22Rv1 (cell line): ENCODE measurements at regions not wholly inside any gene's neighbourhood (a gene's known extent, or its start where the extent isn't known, plus 50 kb on each side); places are given as distances from the start of the nearest gene placed in this dataset.

Source experiments
- ZFX ChIP-seq: fragments of 450-650 bp; IDR thresholded peaks from 2 replicates; pipeline ENCODE4 v1.6.1; 2017; ENCODE audit warnings: antibody characterized with exemption, borderline replicate concordance
- TF ChIP-seq, protein P1 (sequence below): fragments of 450-650 bp; IDR thresholded peaks from 2 replicates; pipeline ENCODE4 v1.5.1; 2017; ENCODE audit warnings: mild to moderate bottlenecking

GRCh38 chr1:217078078-217078690, 355.0 kb upstream of the ESRRG start:
- TF ChIP-seq, protein P1, sequence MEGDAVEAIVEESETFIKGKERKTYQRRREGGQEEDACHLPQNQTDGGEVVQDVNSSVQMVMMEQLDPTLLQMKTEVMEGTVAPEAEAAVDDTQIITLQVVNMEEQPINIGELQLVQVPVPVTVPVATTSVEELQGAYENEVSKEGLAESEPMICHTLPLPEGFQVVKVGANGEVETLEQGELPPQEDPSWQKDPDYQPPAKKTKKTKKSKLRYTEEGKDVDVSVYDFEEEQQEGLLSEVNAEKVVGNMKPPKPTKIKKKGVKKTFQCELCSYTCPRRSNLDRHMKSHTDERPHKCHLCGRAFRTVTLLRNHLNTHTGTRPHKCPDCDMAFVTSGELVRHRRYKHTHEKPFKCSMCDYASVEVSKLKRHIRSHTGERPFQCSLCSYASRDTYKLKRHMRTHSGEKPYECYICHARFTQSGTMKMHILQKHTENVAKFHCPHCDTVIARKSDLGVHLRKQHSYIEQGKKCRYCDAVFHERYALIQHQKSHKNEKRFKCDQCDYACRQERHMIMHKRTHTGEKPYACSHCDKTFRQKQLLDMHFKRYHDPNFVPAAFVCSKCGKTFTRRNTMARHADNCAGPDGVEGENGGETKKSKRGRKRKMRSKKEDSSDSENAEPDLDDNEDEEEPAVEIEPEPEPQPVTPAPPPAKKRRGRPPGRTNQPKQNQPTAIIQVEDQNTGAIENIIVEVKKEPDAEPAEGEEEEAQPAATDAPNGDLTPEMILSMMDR: no peak
- TF ChIP-seq ZFX: no peak
